ENCODE measurements at regions not wholly inside any gene's neighbourhood (a gene's known extent, or its start where the extent isn't known, plus 50 kb on each side); places are given as distances from the start of the nearest gene placed in this dataset.

DNA sequence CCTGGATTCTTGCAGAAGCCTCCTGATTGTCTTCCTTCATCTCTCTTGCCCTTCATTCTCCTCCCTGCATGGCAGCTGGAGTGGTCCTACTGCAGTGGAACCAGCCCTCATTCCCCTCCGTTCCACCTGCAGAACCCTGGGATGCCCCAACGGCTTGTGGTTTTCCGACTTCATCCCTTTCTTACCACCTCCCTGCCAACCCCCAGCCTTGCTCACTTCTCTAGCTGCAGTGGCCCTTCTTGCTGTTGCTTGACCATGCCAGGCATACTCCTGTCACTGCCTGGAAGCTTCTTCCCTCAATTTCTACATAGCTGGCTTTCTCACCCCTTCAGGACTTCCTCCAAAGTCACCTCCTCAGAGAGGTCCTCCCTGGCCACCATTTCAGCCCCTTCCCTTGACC, 123.3 kb downstream of the BEGAIN start:
- H3K36me3 ChIP-seq (replicated peaks; ENCODE audit: low read depth, low read length), result no peaks in the 10 kb centered on the region
- TF ChIP-seq EZH2phosphoT487 (IDR thresholded peaks at IDR 0.05; ENCODE audit: low read depth) (no peak), CTCF (IDR thresholded peaks at IDR 0.05; ENCODE audit: low read depth, low read length) (no peak)
- H3K27ac ChIP-seq (ENCODE audit: low read length), result no peak overlapping the region
- H4K20me1 ChIP-seq (ENCODE audit: insufficient read depth, low read length), result no peaks in the 10 kb centered on the region
- no peak overlapping the region for H3K9ac ChIP-seq (ENCODE audit: low read length)
- no peak overlapping the region for H3K4me3 ChIP-seq (ENCODE audit: low read length)
- no peaks in the 10 kb centered on the region for H3K79me2 ChIP-seq (ENCODE audit: low read length)
- H2AFZ ChIP-seq (ENCODE audit: low read depth, low read length), result no peak overlapping the region
- H3K9me3 ChIP-seq (ENCODE audit: insufficient read depth, low read length), result no peaks in the 10 kb centered on the region
- no peak overlapping the region for H3K4me2 ChIP-seq (ENCODE audit: low read length)
- H3K4me1 ChIP-seq (ENCODE audit: low read length), result no peaks in the 10 kb centered on the region
- peaks cover 27% of the 10 kb centered on the region for H3K27me3 ChIP-seq (ENCODE audit: low read depth, low read length)

DNA sequence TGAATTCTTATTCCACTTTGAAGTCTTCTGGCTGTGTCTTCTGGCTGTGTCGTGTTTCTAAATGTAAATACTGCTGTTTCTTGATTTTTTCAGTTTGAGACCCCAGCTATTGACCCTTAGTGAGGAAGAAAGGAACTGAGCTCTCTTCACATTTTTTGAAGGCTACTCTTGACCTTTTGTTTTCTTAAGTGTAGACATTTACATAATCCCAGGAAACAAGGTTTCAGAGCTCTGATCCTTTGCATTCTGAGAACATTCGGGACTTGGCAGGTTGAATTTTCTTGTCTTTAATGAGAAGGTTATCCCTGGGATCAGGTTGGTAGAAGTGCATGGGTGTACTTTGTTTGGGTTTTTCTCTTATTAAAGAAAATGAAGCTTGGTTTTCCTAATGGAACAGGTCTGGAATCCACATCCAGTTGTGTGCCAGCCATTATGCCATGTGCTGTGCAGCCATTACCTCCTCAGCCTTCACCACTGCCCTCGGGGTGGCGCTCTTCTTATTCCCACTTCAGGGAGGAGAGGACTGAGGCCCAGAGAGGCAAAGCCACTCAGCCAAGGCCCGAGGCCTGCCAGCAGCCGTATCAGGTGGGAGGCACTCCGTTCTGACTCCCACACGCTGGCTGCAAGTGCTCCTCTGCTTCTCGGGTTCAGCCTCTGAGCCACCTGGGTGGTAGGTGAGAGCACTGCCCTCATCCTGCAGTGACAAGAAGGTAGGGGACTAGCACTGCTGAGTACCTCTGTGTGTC, 120.9 kb downstream of the BEGAIN start:
- no peak overlapping the region for H3K4me3 ChIP-seq (ENCODE audit: low read length)
- peaks cover 9% of the 10 kb centered on the region for H3K4me1 ChIP-seq (ENCODE audit: low read length)
- peaks cover 25% of the 10 kb centered on the region for H3K27me3 ChIP-seq (ENCODE audit: low read depth, low read length)
- no peak overlapping the region for H3K4me2 ChIP-seq (ENCODE audit: low read length)
- H3K79me2 ChIP-seq (ENCODE audit: low read length), result no peaks in the 10 kb centered on the region
- H4K20me1 ChIP-seq (ENCODE audit: insufficient read depth, low read length), result no peaks in the 10 kb centered on the region
- H3K9me3 ChIP-seq (ENCODE audit: insufficient read depth, low read length), result no peaks in the 10 kb centered on the region
- TF ChIP-seq EZH2phosphoT487 (IDR thresholded peaks at IDR 0.05; ENCODE audit: low read depth), result no peak
- no peak for TF ChIP-seq CTCF (IDR thresholded peaks at IDR 0.05; ENCODE audit: low read depth, low read length)
- H3K9ac ChIP-seq (ENCODE audit: low read length), result no peak overlapping the region
- H3K36me3 ChIP-seq (replicated peaks; ENCODE audit: low read depth, low read length), result no peaks in the 10 kb centered on the region
- no peak overlapping the region for H2AFZ ChIP-seq (ENCODE audit: low read depth, low read length)
- H3K27ac ChIP-seq (ENCODE audit: low read length), result no peak overlapping the region

DNA sequence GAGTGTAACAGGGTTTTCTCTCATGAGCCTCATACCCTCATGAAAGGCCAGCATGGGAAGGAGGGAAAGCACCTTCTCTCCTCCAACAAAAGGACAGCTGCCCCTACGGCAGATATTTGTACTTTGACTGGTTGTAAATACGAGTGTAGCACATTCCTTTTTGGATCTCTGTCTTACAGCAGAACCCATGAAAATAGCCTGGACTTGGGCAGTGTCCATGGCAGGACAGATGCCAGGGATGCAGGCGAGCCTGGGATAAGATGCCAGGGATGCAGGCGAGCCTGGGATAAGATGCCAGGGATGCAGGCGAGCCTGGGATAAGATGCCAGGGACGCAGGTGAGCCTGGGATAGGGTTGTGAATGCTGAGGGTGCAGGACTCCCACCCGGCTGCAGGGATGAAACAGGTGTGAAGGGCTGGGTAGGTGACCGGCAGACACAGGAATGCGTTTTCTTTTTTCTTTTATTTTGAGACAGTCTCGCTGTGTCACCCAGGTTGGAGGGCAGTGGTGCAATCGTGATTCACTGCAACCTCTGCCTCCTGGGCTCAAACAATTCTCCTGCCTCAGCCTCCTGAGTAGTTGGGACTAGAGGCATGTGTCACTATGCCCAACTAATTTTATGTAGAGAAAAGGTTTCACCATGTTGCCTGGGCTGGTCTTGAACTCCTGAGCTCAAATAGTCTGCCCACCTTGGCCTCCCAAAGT, 120.0 kb downstream of the BEGAIN start:
- no peak overlapping the region for H3K4me2 ChIP-seq (ENCODE audit: low read length)
- TF ChIP-seq CTCF (IDR thresholded peaks at IDR 0.05; ENCODE audit: low read depth, low read length), result no peak
- TF ChIP-seq EZH2phosphoT487 (IDR thresholded peaks at IDR 0.05; ENCODE audit: low read depth), result no peak
- H3K9me3 ChIP-seq (ENCODE audit: insufficient read depth, low read length), result no peaks in the 10 kb centered on the region
- no peak overlapping the region for H3K9ac ChIP-seq (ENCODE audit: low read length)
- H3K4me3 ChIP-seq (ENCODE audit: low read length), result no peak overlapping the region
- no peak overlapping the region for H2AFZ ChIP-seq (ENCODE audit: low read depth, low read length)
- H3K4me1 ChIP-seq (ENCODE audit: low read length), result peaks cover 9% of the 10 kb centered on the region
- no peaks in the 10 kb centered on the region for H3K79me2 ChIP-seq (ENCODE audit: low read length)
- H3K27ac ChIP-seq (ENCODE audit: low read length), result no peak overlapping the region
- H4K20me1 ChIP-seq (ENCODE audit: insufficient read depth, low read length), result no peaks in the 10 kb centered on the region
- no peaks in the 10 kb centered on the region for H3K36me3 ChIP-seq (replicated peaks; ENCODE audit: low read depth, low read length)
- peaks cover 21% of the 10 kb centered on the region for H3K27me3 ChIP-seq (ENCODE audit: low read depth, low read length)

- H3K9me3 ChIP-seq (ENCODE audit: insufficient read depth, low read length), result no peaks in the 10 kb centered on the region
- H3K27ac ChIP-seq (ENCODE audit: low read length), result no peak overlapping the region
- no peak overlapping the region for H2AFZ ChIP-seq (ENCODE audit: low read depth, low read length)
- H3K36me3 ChIP-seq (replicated peaks; ENCODE audit: low read depth, low read length), result no peaks in the 10 kb centered on the region
- H3K4me1 ChIP-seq (ENCODE audit: low read length), result peaks cover 9% of the 10 kb centered on the region
- H3K4me2 ChIP-seq (ENCODE audit: low read length), result no peak overlapping the region
- no peak overlapping the region for H3K9ac ChIP-seq (ENCODE audit: low read length)
- no peaks in the 10 kb centered on the region for H4K20me1 ChIP-seq (ENCODE audit: insufficient read depth, low read length)
- H3K79me2 ChIP-seq (ENCODE audit: low read length), result no peaks in the 10 kb centered on the region
- no peak overlapping the region for H3K4me3 ChIP-seq (ENCODE audit: low read length)
- TF ChIP-seq EZH2phosphoT487 (IDR thresholded peaks at IDR 0.05; ENCODE audit: low read depth) (no peak), CTCF (IDR thresholded peaks at IDR 0.05; ENCODE audit: low read depth, low read length) (no peak)
- H3K27me3 ChIP-seq (ENCODE audit: low read depth, low read length), result peaks cover 16% of the 10 kb centered on the region
These were observed 119.3 kb downstream of the BEGAIN start for GRCh38 chr14:100467939-100468338.

Measured in OCI-LY3 (cell line).